Colonic mucosa (tissue), 4 donors: ENCODE measurements at regions not wholly inside any gene's neighbourhood (a gene's known extent, or its start where the extent isn't known, plus 50 kb on each side); places are given as distances from the start of the nearest gene placed in this dataset.

Experiments used
- DNase-seq: peaks from one replicate; pipeline ENCODE4 v3.0.0-alpha.2; 2020
- H3K27ac ChIP-seq: fragments of 200-600 bp; one replicate; pipeline ENCODE4 v1.8.0; 2021
- H3K27me3 ChIP-seq: fragments of 200-600 bp; one replicate; pipeline ENCODE4 v1.8.0; 2021
- H3K36me3 ChIP-seq: fragments of 200-600 bp; one replicate; pipeline ENCODE4 v1.8.0; 2021
- H3K4me1 ChIP-seq: fragments of 200-600 bp; one replicate; pipeline ENCODE4 v1.8.0; 2021; ENCODE audit warnings: mild to moderate bottlenecking
- H3K4me3 ChIP-seq: fragments of 200-600 bp; one replicate; pipeline ENCODE4 v1.8.0; 2021
- H3K9ac ChIP-seq, 2 donors: one replicate each; pipeline ENCODE4 v1.7.0; 2013; ENCODE audit warnings: control low read depth in 2 of 2, low read depth in 2 of 2, low read length in 2 of 2
- H3K9me3 ChIP-seq: fragments of 200-600 bp; one replicate; pipeline ENCODE4 v1.8.0; 2021
- intact Hi-C: fragments of 100-400 bp; cut with DNase I; formaldehyde crosslinking; loops from one replicate; pipeline ENCODE4 v1.14.1; 2022
- TF ChIP-seq, protein P1 (sequence below): fragments of 200-600 bp; IDR thresholded peaks from one replicate; pipeline ENCODE4 v1.8.0; 2022; ENCODE audit warnings: antibody characterized with exemption, mild to moderate bottlenecking
- donor health status: healthy.
- donor health status: DM: no; HTN: no; CAD: no.
- donor health status: DM: no; HTN: no; CAD: no.

DNA sequence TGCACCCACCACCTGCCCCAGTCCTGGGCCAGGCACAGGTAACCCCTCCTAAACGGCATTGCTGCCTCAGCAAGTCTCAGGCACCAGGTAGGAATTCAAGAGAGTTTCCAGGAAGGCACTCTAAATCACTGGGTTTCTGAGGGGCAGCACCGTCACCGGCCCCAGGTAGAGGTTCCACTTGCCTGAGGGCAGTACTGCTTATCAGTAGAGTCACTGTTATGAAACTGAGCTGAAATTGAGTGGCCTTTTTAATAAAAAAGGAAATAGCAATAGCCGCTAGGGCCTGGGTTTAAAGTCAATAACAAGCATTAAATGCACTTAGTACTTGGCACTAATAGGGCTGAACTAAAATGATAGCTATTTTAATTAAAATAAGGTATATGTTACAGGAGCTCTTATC lies 653.7 kb downstream of the METTL4 start:
- TF ChIP-seq, protein P1, sequence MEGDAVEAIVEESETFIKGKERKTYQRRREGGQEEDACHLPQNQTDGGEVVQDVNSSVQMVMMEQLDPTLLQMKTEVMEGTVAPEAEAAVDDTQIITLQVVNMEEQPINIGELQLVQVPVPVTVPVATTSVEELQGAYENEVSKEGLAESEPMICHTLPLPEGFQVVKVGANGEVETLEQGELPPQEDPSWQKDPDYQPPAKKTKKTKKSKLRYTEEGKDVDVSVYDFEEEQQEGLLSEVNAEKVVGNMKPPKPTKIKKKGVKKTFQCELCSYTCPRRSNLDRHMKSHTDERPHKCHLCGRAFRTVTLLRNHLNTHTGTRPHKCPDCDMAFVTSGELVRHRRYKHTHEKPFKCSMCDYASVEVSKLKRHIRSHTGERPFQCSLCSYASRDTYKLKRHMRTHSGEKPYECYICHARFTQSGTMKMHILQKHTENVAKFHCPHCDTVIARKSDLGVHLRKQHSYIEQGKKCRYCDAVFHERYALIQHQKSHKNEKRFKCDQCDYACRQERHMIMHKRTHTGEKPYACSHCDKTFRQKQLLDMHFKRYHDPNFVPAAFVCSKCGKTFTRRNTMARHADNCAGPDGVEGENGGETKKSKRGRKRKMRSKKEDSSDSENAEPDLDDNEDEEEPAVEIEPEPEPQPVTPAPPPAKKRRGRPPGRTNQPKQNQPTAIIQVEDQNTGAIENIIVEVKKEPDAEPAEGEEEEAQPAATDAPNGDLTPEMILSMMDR = no peak
- H3K9ac ChIP-seq = no peak overlapping the region
- no peaks in the 10 kb centered on the region for H3K27me3 ChIP-seq
- no peaks in the 10 kb centered on the region for H3K36me3 ChIP-seq
- no peak for DNase-seq
- H3K27ac ChIP-seq = no peak overlapping the region
- intact Hi-C loops = no loop called here
- no peaks in the 10 kb centered on the region for H3K4me1 ChIP-seq
- no peak overlapping the region for H3K4me3 ChIP-seq
- H3K9me3 ChIP-seq = no peaks in the 10 kb centered on the region

DNA sequence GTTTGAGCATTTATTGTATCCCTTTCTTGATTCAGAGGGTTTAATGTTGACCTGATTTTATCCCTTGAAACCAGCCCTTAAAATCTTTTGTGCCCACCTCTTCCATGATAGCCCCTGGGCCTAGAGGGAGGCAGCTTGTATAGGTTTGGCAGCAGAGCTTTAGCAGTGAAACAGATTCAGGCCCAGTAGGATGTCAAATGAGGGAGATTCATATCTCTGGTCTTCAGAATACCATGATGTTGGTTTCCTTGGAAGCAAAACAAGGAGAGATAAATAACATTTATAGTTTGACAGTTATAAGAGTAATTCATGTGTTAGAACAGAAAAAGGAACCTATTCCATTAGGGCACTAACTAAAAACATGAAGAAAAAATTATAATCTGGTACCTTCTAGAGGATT lies 649.2 kb downstream of the METTL4 start:
- Histone ChIP-seq H3K36me3 (no peaks in the 10 kb centered on the region), H3K4me1 (no peaks in the 10 kb centered on the region), H3K4me3 (no peak overlapping the region), H3K27ac (no peak overlapping the region), H3K9me3 (no peaks in the 10 kb centered on the region), H3K9ac (no peak overlapping the region), H3K27me3 (no peaks in the 10 kb centered on the region)
- TF ChIP-seq, protein P1 = no peak
- no peak for DNase-seq
- intact Hi-C loops = no loop called here

DNA sequence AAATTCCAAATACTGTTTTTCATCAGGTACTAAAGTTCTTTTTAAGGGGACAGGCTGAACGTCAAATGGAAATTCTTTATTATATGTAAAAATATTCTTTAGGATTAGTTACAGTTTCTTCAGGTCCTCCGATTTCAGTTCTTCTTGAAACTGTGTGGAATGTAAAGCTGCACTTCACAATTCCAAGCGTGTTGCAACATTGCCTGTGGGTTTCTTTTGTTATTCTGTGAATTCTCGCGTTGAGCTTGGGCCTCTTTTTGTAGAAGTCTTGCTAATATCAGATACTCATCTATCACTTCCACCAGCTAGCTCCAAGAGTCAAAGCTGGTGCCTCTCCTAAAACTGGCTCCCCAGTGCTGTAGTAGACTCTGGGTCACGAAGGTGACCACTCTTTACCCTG lies 642.6 kb downstream of the METTL4 start:
- no peaks in the 10 kb centered on the region for H3K36me3 ChIP-seq
- no peaks in the 10 kb centered on the region for H3K27me3 ChIP-seq
- intact Hi-C loops = no loop called here
- DNase-seq = no peak
- H3K9me3 ChIP-seq = no peaks in the 10 kb centered on the region
- no peak overlapping the region for H3K9ac ChIP-seq
- H3K4me3 ChIP-seq = no peak overlapping the region
- TF ChIP-seq, protein P1 = no peak
- H3K27ac ChIP-seq = no peak overlapping the region
- no peaks in the 10 kb centered on the region for H3K4me1 ChIP-seq

DNA sequence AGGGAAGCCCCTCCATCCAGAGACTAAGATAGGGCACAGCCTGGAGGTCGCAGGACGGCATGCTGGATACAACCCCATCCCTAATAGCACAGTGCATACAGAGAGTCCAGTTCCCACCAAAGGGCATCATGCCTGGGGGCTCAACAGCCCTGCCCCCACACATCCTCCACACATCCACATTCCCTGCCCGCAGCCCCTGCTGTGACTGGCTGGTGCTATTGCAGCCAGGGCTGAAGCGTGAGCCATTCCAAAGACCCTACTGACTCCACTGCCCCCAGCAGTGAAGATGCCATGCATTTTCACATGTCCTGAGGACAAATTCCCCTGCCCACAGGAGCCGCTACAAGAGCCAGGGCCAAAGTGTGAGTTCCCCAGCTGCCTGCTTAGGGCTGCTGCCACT lies 641.6 kb downstream of the METTL4 start:
- H3K27me3 ChIP-seq = no peaks in the 10 kb centered on the region
- no peaks in the 10 kb centered on the region for H3K4me1 ChIP-seq
- intact Hi-C loops = no loop called here

DNA sequence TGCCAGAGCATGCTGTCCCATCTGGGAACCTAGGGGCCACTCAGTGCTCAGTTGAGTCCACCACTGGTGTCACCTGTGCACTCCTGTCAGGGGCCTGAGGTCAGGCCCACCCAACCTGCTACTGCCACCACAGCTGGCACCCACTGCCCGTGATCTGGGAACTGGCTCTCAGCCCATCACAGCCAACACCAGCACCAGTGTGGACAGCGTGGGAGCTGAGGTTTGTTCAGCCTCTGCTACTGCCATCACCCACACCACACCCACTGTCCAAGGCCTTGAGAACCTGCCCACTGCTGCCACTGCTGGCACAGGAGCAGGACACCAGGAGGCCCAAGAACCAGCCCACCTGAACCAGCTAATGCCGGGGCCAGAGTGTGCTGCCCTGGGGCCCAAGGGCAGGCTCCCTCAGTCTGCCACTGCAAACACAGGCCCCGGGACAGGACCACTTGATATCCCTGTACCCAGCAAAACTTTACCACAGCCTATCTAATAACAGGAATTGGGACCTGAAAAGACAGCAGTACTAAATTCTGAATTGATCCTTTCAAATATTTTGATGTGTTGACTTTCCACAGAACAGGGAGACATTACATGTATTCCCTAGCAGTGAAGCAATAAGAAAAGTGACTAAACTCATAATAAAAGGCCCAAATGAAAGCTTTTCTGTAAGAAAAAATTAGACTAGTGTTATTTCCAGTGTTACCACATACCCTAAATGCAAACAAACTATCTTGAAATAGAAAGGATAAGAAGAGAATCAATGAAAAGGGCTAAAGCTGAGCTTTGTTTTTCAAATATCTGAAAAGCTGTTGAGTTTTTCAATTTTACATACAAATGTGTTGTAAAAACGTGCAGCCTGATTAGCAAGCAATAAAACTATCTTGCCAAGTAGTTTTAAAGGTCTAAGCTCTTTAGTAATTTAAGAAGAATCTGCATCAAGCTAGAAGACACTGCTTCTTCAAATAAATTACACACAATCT lies 640.7 kb downstream of the METTL4 start:
- H3K4me3 ChIP-seq = no peak overlapping the region
- intact Hi-C loops = no loop called here
- H3K27me3 ChIP-seq = no peaks in the 10 kb centered on the region
- no peak overlapping the region for H3K27ac ChIP-seq
- no peaks in the 10 kb centered on the region for H3K4me1 ChIP-seq
- H3K9ac ChIP-seq = no peak overlapping the region
- no peaks in the 10 kb centered on the region for H3K36me3 ChIP-seq
- no peak for DNase-seq
- H3K9me3 ChIP-seq = no peaks in the 10 kb centered on the region
- TF ChIP-seq, protein P1 = no peak

More for the DNA sequence above, 641.6 kb downstream of the METTL4 start:
- DNase-seq = no peak
- Histone ChIP-seq H3K4me3 (no peak overlapping the region), H3K27ac (no peak overlapping the region), H3K9me3 (no peaks in the 10 kb centered on the region), H3K9ac (no peak overlapping the region), H3K36me3 (no peaks in the 10 kb centered on the region)
- TF ChIP-seq, protein P1 = no peak
